ENCODE measurements at regions not wholly inside any gene's neighbourhood (a gene's known extent, or its start where the extent isn't known, plus 50 kb on each side); places are given as distances from the start of the nearest gene placed in this dataset.

DNA sequence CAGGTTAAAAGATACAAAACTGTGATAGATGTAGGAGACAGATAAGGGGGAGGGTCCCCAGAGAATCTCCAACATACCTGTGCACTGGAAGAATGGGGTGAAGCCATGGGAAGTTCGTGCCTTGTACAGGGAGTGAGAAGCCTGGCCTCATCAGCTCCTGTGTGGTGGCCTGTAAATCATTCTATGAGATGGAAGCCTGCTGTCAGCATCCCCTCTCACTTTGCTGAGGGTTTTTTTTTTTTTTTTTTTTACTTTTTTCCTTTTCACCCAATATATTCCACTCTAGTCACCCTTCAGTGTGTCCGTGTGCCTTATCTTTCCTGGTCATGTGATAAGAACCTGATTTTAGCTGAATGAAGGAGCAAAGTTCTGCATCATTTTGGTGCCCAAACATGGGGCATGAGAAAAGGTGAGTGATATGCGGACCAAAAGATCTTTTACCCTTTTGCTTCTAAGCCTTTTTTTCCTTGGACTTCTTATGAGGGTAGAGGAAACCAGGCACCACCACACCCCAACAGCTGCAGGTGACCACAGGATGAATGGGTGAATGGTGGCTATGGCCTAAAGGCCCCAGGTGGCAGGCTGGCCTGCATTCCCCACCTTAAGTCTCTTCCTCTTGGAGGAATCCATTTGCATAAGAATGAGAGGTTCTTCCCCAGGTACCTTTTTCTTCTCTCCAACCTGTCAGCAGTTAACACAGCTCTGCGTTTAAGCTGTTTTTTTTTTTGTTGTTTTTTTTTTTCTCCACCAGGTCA, 1345.0 kb downstream of the NSUN3 start:
- Histone ChIP-seq H3K27ac (no peak overlapping the region), H2AFZ (no peak overlapping the region), H3K4me1 (no peaks in the 10 kb centered on the region), H3K9ac (no peak overlapping the region), H3K4me3 (ENCODE audit: low read depth, low read length) (no peak overlapping the region), H3K4me2 (ENCODE audit: low read length) (no peak overlapping the region), H3K36me3 (ENCODE audit: control insufficient read depth, insufficient read depth, low read length) (no peaks in the 10 kb centered on the region), H3K9me3 (ENCODE audit: control insufficient read depth, low read length) (no peaks in the 10 kb centered on the region), H3K27me3 (ENCODE audit: control insufficient read depth, insufficient read depth, low read length) (no peaks in the 10 kb centered on the region), H3K79me2 (no peaks in the 10 kb centered on the region)
- TF ChIP-seq, protein P1, sequence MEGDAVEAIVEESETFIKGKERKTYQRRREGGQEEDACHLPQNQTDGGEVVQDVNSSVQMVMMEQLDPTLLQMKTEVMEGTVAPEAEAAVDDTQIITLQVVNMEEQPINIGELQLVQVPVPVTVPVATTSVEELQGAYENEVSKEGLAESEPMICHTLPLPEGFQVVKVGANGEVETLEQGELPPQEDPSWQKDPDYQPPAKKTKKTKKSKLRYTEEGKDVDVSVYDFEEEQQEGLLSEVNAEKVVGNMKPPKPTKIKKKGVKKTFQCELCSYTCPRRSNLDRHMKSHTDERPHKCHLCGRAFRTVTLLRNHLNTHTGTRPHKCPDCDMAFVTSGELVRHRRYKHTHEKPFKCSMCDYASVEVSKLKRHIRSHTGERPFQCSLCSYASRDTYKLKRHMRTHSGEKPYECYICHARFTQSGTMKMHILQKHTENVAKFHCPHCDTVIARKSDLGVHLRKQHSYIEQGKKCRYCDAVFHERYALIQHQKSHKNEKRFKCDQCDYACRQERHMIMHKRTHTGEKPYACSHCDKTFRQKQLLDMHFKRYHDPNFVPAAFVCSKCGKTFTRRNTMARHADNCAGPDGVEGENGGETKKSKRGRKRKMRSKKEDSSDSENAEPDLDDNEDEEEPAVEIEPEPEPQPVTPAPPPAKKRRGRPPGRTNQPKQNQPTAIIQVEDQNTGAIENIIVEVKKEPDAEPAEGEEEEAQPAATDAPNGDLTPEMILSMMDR (IDR thresholded peaks at IDR 0.05): no peak

- no peak overlapping the region for H3K27ac ChIP-seq
- H3K4me1 ChIP-seq: no peaks in the 10 kb centered on the region
- H3K9me3 ChIP-seq (ENCODE audit: control insufficient read depth, low read length): no peaks in the 10 kb centered on the region
- H2AFZ ChIP-seq: no peak overlapping the region
- H3K9ac ChIP-seq: no peak overlapping the region
- no peak overlapping the region for H3K4me2 ChIP-seq (ENCODE audit: low read length)
- H3K36me3 ChIP-seq (ENCODE audit: control insufficient read depth, insufficient read depth, low read length): no peaks in the 10 kb centered on the region
- no peaks in the 10 kb centered on the region for H3K27me3 ChIP-seq (ENCODE audit: control insufficient read depth, insufficient read depth, low read length)
- TF ChIP-seq, protein P1 (IDR thresholded peaks at IDR 0.05): no peak
- no peaks in the 10 kb centered on the region for H3K79me2 ChIP-seq
- no peak overlapping the region for H3K4me3 ChIP-seq (ENCODE audit: low read depth, low read length)
These were observed 1345.6 kb downstream of the NSUN3 start for GRCh38 chr3:95408464-95408862.

DNA sequence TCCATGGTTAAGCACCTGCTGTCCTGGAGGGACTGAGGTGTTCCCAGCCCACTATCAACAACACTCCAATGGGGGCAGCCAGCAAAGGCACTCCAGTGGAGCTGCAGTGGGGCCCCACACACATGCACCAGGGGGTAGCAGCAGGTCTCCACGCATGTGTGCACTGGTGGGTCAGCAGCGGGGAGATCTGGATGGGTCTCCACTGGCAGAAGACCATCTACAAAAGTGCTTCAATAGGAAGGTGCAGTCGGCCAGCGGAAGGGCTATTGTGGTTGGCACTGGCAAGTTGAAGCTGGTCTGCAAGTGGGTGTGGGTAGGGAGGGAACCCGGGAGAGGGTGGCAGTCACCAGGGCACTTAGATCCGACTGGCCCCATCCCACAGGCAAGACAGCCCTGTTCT, 1355.4 kb downstream of the NSUN3 start:
- no peaks in the 10 kb centered on the region for H3K4me1 ChIP-seq
- TF ChIP-seq, protein P1 (IDR thresholded peaks at IDR 0.05): no peak
- H3K9me3 ChIP-seq (ENCODE audit: control insufficient read depth, low read length): no peaks in the 10 kb centered on the region
- H3K4me3 ChIP-seq (ENCODE audit: low read depth, low read length): no peak overlapping the region
- no peaks in the 10 kb centered on the region for H3K27me3 ChIP-seq (ENCODE audit: control insufficient read depth, insufficient read depth, low read length)
- H2AFZ ChIP-seq: no peak overlapping the region
- H3K27ac ChIP-seq: no peak overlapping the region
- H3K36me3 ChIP-seq (ENCODE audit: control insufficient read depth, insufficient read depth, low read length): no peaks in the 10 kb centered on the region
- H3K79me2 ChIP-seq: no peaks in the 10 kb centered on the region
- no peak overlapping the region for H3K4me2 ChIP-seq (ENCODE audit: low read length)
- no peak overlapping the region for H3K9ac ChIP-seq

GRCh38 chr3:95424279-95424678, 1361.4 kb downstream of the NSUN3 start:
- Histone ChIP-seq H3K27me3 (ENCODE audit: control insufficient read depth, insufficient read depth, low read length) (no peaks in the 10 kb centered on the region), H3K27ac (no peak overlapping the region), H3K4me1 (no peaks in the 10 kb centered on the region), H3K9me3 (ENCODE audit: control insufficient read depth, low read length) (no peaks in the 10 kb centered on the region), H2AFZ (no peak overlapping the region), H3K4me3 (ENCODE audit: low read depth, low read length) (no peak overlapping the region), H3K4me2 (ENCODE audit: low read length) (no peak overlapping the region), H3K9ac (no peak overlapping the region), H3K79me2 (no peaks in the 10 kb centered on the region), H3K36me3 (ENCODE audit: control insufficient read depth, insufficient read depth, low read length) (no peaks in the 10 kb centered on the region)
- TF ChIP-seq, protein P1 (IDR thresholded peaks at IDR 0.05): no peak

GRCh38 chr3:95434491-95434890, 1371.6 kb downstream of the NSUN3 start:
- no peak overlapping the region for H3K4me2 ChIP-seq (ENCODE audit: low read length)
- no peak overlapping the region for H3K9ac ChIP-seq
- no peak overlapping the region for H2AFZ ChIP-seq
- H3K79me2 ChIP-seq: no peaks in the 10 kb centered on the region
- H3K4me1 ChIP-seq: no peaks in the 10 kb centered on the region
- TF ChIP-seq, protein P1 (IDR thresholded peaks at IDR 0.05): no peak
- no peak overlapping the region for H3K4me3 ChIP-seq (ENCODE audit: low read depth, low read length)
- H3K27ac ChIP-seq: no peak overlapping the region
- no peaks in the 10 kb centered on the region for H3K9me3 ChIP-seq (ENCODE audit: control insufficient read depth, low read length)
- H3K36me3 ChIP-seq (ENCODE audit: control insufficient read depth, insufficient read depth, low read length): no peaks in the 10 kb centered on the region
- H3K27me3 ChIP-seq (ENCODE audit: control insufficient read depth, insufficient read depth, low read length): no peaks in the 10 kb centered on the region

Measured in parathyroid adenoma (tissue), 2 donors.